ENCODE measurements at regions not wholly inside any gene's neighbourhood (a gene's known extent, or its start where the extent isn't known, plus 50 kb on each side); places are given as distances from the start of the nearest gene placed in this dataset.

- FAIRE-seq, result no peak
These were observed 85.7 kb downstream of the SUCLG1 start for GRCh38 chr2:84373391-84373790.

- FAIRE-seq, result no peak
These were observed 96.5 kb downstream of the SUCLG1 start for GRCh38 chr2:84362541-84362940.

- FAIRE-seq, result no peak
These were observed 121.0 kb downstream of the SUCLG1 start for GRCh38 chr2:84338069-84338468.

GRCh38 chr2:84327645-84328249, 131.3 kb downstream of the SUCLG1 start:
- no peak for FAIRE-seq

- no peak for FAIRE-seq
These were observed 132.1 kb downstream of the SUCLG1 start for GRCh38 chr2:84326831-84327432.

GRCh38 chr2:84323890-84324289, 135.2 kb downstream of the SUCLG1 start:
- FAIRE-seq, result no peak

GRCh38 chr2:84320940-84321339, 138.1 kb downstream of the SUCLG1 start:
- FAIRE-seq, result no peak

GRCh38 chr2:84319581-84319980, 139.5 kb downstream of the SUCLG1 start:
- FAIRE-seq, result no peak

- FAIRE-seq, result no peak
These were observed 141.9 kb downstream of the SUCLG1 start for GRCh38 chr2:84317135-84317534.

- FAIRE-seq, result no peak
These were observed 144.2 kb downstream of the SUCLG1 start for GRCh38 chr2:84314901-84315330.

- FAIRE-seq, result no peak
These were observed 144.8 kb downstream of the SUCLG1 start for GRCh38 chr2:84314250-84314649.

- no peak for FAIRE-seq
These were observed 149.8 kb downstream of the SUCLG1 start for GRCh38 chr2:84309281-84309680.

GRCh38 chr2:84306361-84306760, 152.7 kb downstream of the SUCLG1 start:
- no peak for FAIRE-seq

GRCh38 chr2:84302513-84303412, 156.3 kb downstream of the SUCLG1 start:
- FAIRE-seq, result no peak

- no peak for FAIRE-seq
These were observed 157.4 kb downstream of the SUCLG1 start for GRCh38 chr2:84301717-84302116.

GRCh38 chr2:84300696-84301029, 158.4 kb downstream of the SUCLG1 start:
- FAIRE-seq, result no peak

GRCh38 chr2:84300001-84300695, 158.9 kb downstream of the SUCLG1 start:
- FAIRE-seq, result peak; percentile 75

GRCh38 chr2:84299211-84299775, 159.8 kb downstream of the SUCLG1 start:
- no peak for FAIRE-seq

- FAIRE-seq, result peak; percentile 5
These were observed 161.9 kb downstream of the SUCLG1 start for GRCh38 chr2:84297155-84297554.

- FAIRE-seq, result no peak
These were observed 165.2 kb downstream of the SUCLG1 start for GRCh38 chr2:84293791-84294380.

GRCh38 chr2:84292545-84292944, 166.5 kb downstream of the SUCLG1 start:
- FAIRE-seq, result no peak

GRCh38 chr2:84290537-84290936, 168.5 kb downstream of the SUCLG1 start:
- no peak for FAIRE-seq

- FAIRE-seq, result no peak
These were observed 170.8 kb downstream of the SUCLG1 start for GRCh38 chr2:84288293-84288692.

Data from colon (tissue), 2 donors.